ENCODE measurements at regions not wholly inside any gene's neighbourhood (a gene's known extent, or its start where the extent isn't known, plus 50 kb on each side); places are given as distances from the start of the nearest gene placed in this dataset.

- Histone ChIP-seq H3K9me3 (ENCODE audit: control insufficient read depth in 4 of 4, low read length in 3 of 4) (no peaks in the 10 kb centered on the region), H3K4me1 (ENCODE audit: control insufficient read depth in 4 of 4, insufficient read depth in 4 of 4, low read length in 3 of 4) (no peaks in the 10 kb centered on the region), H3K36me3 (ENCODE audit: control insufficient read depth in 4 of 4, insufficient read depth in 3 of 4, low read depth in 1 of 4, low read length in 3 of 4) (no peaks in the 10 kb centered on the region), H3K27ac (ENCODE audit: low read depth in 1 of 2, low read length in 2 of 2) (no peak overlapping the region), H3K9ac (ENCODE audit: low read depth in 1 of 2, low read length in 2 of 2) (no peak overlapping the region), H3K4me3 (ENCODE audit: low read depth in 1 of 3, low read length in 3 of 3) (no peak overlapping the region), H3K27me3 (ENCODE audit: control insufficient read depth in 4 of 4, insufficient read depth in 4 of 4, low read length in 3 of 4) (peaks cover 0 to 2% (median 0%) of the 10 kb centered on the region in 4 donors)
- no peak for DNase-seq (ENCODE audit: low spot score)
- 59% methylated on average over 7 of the region's 7 CpGs for WGBS
- no peak for TF ChIP-seq SP1 (IDR thresholded peaks at IDR 0.05)
- TF ChIP-seq ZBTB33 (IDR thresholded peaks at IDR 0.05), result no peak
- TF ChIP-seq EGR1 (IDR thresholded peaks at IDR 0.05; ENCODE audit: low read depth in 2 of 2), result no peak
- no peak for TF ChIP-seq CTCF (IDR thresholded peaks at IDR 0.05; ENCODE audit: low read depth, low read length, missing input control)
- TF ChIP-seq RXRA (IDR thresholded peaks at IDR 0.05), result no peak
- TF ChIP-seq GABPA (IDR thresholded peaks at IDR 0.05 in 1 of 2, conservative IDR thresholded peaks at IDR 0.05 in 1 of 2), result no peak
- TF ChIP-seq JUND (IDR thresholded peaks at IDR 0.05), result no peak
- no peak for TF ChIP-seq ATF3 (IDR thresholded peaks at IDR 0.05)
- TF ChIP-seq TAF1 (conservative IDR thresholded peaks at IDR 0.05), result no peak
- TF ChIP-seq MAX (IDR thresholded peaks at IDR 0.05), result no peak
- no peak for TF ChIP-seq REST (IDR thresholded peaks at IDR 0.05)
Observed at GRCh38 chr2:2523461-2524347, 192.6 kb upstream of the MYT1L start.

- WGBS, result 60% methylated on average over 10 of the region's 10 CpGs
- no peaks in the 10 kb centered on the region for H3K36me3 ChIP-seq (ENCODE audit: control insufficient read depth in 4 of 4, insufficient read depth in 3 of 4, low read depth in 1 of 4, low read length in 3 of 4)
- no peak for TF ChIP-seq ATF3 (IDR thresholded peaks at IDR 0.05)
- no peak for TF ChIP-seq YY1 (IDR thresholded peaks at IDR 0.05)
- no peak for TF ChIP-seq JUND (IDR thresholded peaks at IDR 0.05)
- no peak for TF ChIP-seq MAX (IDR thresholded peaks at IDR 0.05)
- TF ChIP-seq FOXA1 (IDR thresholded peaks at IDR 0.05), result no peak
- DNase-seq (ENCODE audit: low spot score), result no peak
- H3K4me3 ChIP-seq (ENCODE audit: low read depth in 1 of 3, low read length in 3 of 3), result no peak overlapping the region
- no peak overlapping the region for H3K9ac ChIP-seq (ENCODE audit: low read depth in 1 of 2, low read length in 2 of 2)
- no peaks in the 10 kb centered on the region for H3K9me3 ChIP-seq (ENCODE audit: control insufficient read depth in 4 of 4, low read length in 3 of 4)
- no peaks in the 10 kb centered on the region for H3K4me1 ChIP-seq (ENCODE audit: control insufficient read depth in 4 of 4, insufficient read depth in 4 of 4, low read length in 3 of 4)
- peaks cover 0 to 8% (median 1%) of the 10 kb centered on the region in 4 donors for H3K27me3 ChIP-seq (ENCODE audit: control insufficient read depth in 4 of 4, insufficient read depth in 4 of 4, low read length in 3 of 4)
- H3K27ac ChIP-seq (ENCODE audit: low read depth in 1 of 2, low read length in 2 of 2), result no peak overlapping the region
Observed at GRCh38 chr2:2520401-2520811, 189.3 kb upstream of the MYT1L start.

Data from liver (tissue), 8 donors.